Gastroesophageal sphincter (tissue), 4 donors: ENCODE measurements at regions not wholly inside any gene's neighbourhood (a gene's known extent, or its start where the extent isn't known, plus 50 kb on each side); places are given as distances from the start of the nearest gene placed in this dataset.

Source experiments
- ATAC-seq: fragments of 150-250 bp; one replicate; pipeline ENCODE4 v1.9.1; 2016; ENCODE audit warnings: mild to moderate bottlenecking, moderate library complexity
- H3K27ac ChIP-seq, 4 donors: fragments of 200-600 bp; sonication (generic) in 3 of 4; 1 replicate in 3 of 4; 2 replicates in 1 of 4; pipeline ENCODE4 v1.5.1; 2016 to 2019
- H3K27me3 ChIP-seq: fragments of 200-600 bp; sonication (generic); one replicate; pipeline ENCODE4 v1.5.1; 2019
- H3K36me3 ChIP-seq, 2 donors: fragments of 200-600 bp; sonication (generic); one replicate each; pipeline ENCODE4 v1.5.1; 2019; ENCODE audit warnings: control low read depth in 1 of 2
- H3K4me1 ChIP-seq, 3 donors: fragments of 200-600 bp; sonication (generic); 1 replicate in 2 of 3; 2 replicates in 1 of 3; pipeline ENCODE4 v1.5.1; 2016 to 2019; ENCODE audit warnings: control low read depth in 2 of 3
- H3K4me3 ChIP-seq, 2 donors: fragments of 200-600 bp; sonication (generic); one replicate each; pipeline ENCODE4 v1.5.1; 2019; ENCODE audit warnings: mild to moderate bottlenecking in 1 of 2, moderate library complexity in 1 of 2
- H3K9me3 ChIP-seq, 3 donors: fragments of 200-600 bp; sonication (generic); one replicate each; pipeline ENCODE4 v1.5.1; 2017 to 2019; ENCODE audit warnings: control low read depth in 2 of 3
- CTCF ChIP-seq, 4 experiments: fragments of 200-600 bp in 2 of 4; fragments of 450-650 bp in 2 of 4; sonication (generic) in 1 of 4; IDR thresholded peaks; one replicate each; pipeline ENCODE4 v1.5.1; 2017 to 2019; ENCODE audit warnings: antibody characterized with exemption in 4 of 4, mild to moderate bottlenecking in 2 of 4, moderate library complexity in 2 of 4
- EP300 ChIP-seq: sonication (generic); formaldehyde crosslinking; IDR thresholded peaks from one replicate; pipeline ENCODE4 v1.6.1; 2017; ENCODE audit warnings: antibody characterized with exemption, mild to moderate bottlenecking
- POLR2A ChIP-seq, 2 donors: fragments of 450-650 bp; IDR thresholded peaks; one replicate each; pipeline ENCODE4 v1.6.1; 2017; ENCODE audit warnings: antibody characterized with exemption in 2 of 2, mild to moderate bottlenecking in 2 of 2, moderate library complexity in 1 of 2
- POLR2AphosphoS5 ChIP-seq: sonication (generic); formaldehyde crosslinking; IDR thresholded peaks from one replicate; pipeline ENCODE4 v1.6.1; 2017; ENCODE audit warnings: antibody characterized with exemption
- WGBS, 2 donors: methylation state at CpG; one replicate each; pipeline ENCODE4 v1.1.5; 2018; ENCODE audit warnings: low coverage in 1 of 2; 5-methylcytosine and 5-hydroxymethylcytosine counted together

- TF ChIP-seq POLR2A (IDR thresholded peaks at IDR 0.05) (no peak), EP300 (no peak), CTCF (IDR thresholded peaks at IDR 0.05) (no peak), POLR2AphosphoS5 (no peak)
- 55 to 79% methylated on average over 7 of the region's 7 CpGs for WGBS, 2 donors
- Histone ChIP-seq H3K36me3 (no peaks in the 10 kb centered on the region), H3K4me3 (no peak overlapping the region), H3K27me3 (peaks cover 13% of the 10 kb centered on the region), H3K9me3 (no peaks in the 10 kb centered on the region), H3K27ac (no peak overlapping the region), H3K4me1 (peaks cover 0 to 7% (median 5%) of the 10 kb centered on the region in 3 donors)
- ATAC-seq: no peak
These were observed 196.8 kb upstream of the LEF1 start for GRCh38 chr4:108365551-108365950.

GRCh38 chr4:108361886-108362285 is 193.2 kb upstream of the LEF1 start:
- Histone ChIP-seq H3K9me3 (no peaks in the 10 kb centered on the region), H3K36me3 (no peaks in the 10 kb centered on the region), H3K4me1 (peaks cover 0 to 7% (median 6%) of the 10 kb centered on the region in 3 donors), H3K4me3 (no peak overlapping the region), H3K27ac (no peak overlapping the region), H3K27me3 (no peaks in the 10 kb centered on the region)
- ATAC-seq: no peak
- TF ChIP-seq POLR2AphosphoS5 (no peak), CTCF (IDR thresholded peaks at IDR 0.05) (no peak), EP300 (no peak), POLR2A (IDR thresholded peaks at IDR 0.05) (no peak)
- 97 to 100% methylated on average over 1 to 3 of the region's 3 CpGs for WGBS, 2 donors

- TF ChIP-seq POLR2A (IDR thresholded peaks at IDR 0.05) (no peak), POLR2AphosphoS5 (no peak), CTCF (IDR thresholded peaks at IDR 0.05) (no peak), EP300 (no peak)
- no peak for ATAC-seq
- peaks cover 0 to 7% (median 6%) of the 10 kb centered on the region in 3 donors for H3K4me1 ChIP-seq
- no peak overlapping the region for H3K27ac ChIP-seq
- H3K27me3 ChIP-seq: no peaks in the 10 kb centered on the region
- no peaks in the 10 kb centered on the region for H3K9me3 ChIP-seq
- 13 to 82% methylated on average over 2 of the region's 2 CpGs for WGBS, 2 donors
- H3K36me3 ChIP-seq: no peaks in the 10 kb centered on the region
- no peak overlapping the region for H3K4me3 ChIP-seq
These were observed 192.7 kb upstream of the LEF1 start for GRCh38 chr4:108361446-108361820.

- no peak overlapping the region for H3K27ac ChIP-seq
- 13 to 29% methylated on average over 2 to 5 of the region's 12 CpGs for WGBS, 2 donors
- no peaks in the 10 kb centered on the region for H3K36me3 ChIP-seq
- peaks cover 0 to 7% (median 6%) of the 10 kb centered on the region in 3 donors for H3K4me1 ChIP-seq
- no peaks in the 10 kb centered on the region for H3K9me3 ChIP-seq
- no peak overlapping the region for H3K4me3 ChIP-seq
- H3K27me3 ChIP-seq: no peaks in the 10 kb centered on the region
- ATAC-seq: no peak
- TF ChIP-seq POLR2A (IDR thresholded peaks at IDR 0.05): no peak
- no peak for TF ChIP-seq CTCF (IDR thresholded peaks at IDR 0.05)
- no peak for TF ChIP-seq EP300
- no peak for TF ChIP-seq POLR2AphosphoS5
These were observed 192.2 kb upstream of the LEF1 start for GRCh38 chr4:108360754-108361445.

- TF ChIP-seq POLR2A (IDR thresholded peaks at IDR 0.05) (no peak), EP300 (no peak), CTCF (IDR thresholded peaks at IDR 0.05) (no peak), POLR2AphosphoS5 (no peak)
- no peak overlapping the region for H3K4me3 ChIP-seq
- no peak for ATAC-seq
- no peaks in the 10 kb centered on the region for H3K36me3 ChIP-seq
- H3K27ac ChIP-seq: no peak overlapping the region
- 60 to 81% methylated on average over 1 to 8 of the region's 10 CpGs for WGBS, 2 donors
- H3K27me3 ChIP-seq: no peaks in the 10 kb centered on the region
- peaks cover 0 to 7% (median 6%) of the 10 kb centered on the region in 3 donors for H3K4me1 ChIP-seq
- H3K9me3 ChIP-seq: no peaks in the 10 kb centered on the region
These were observed 191.4 kb upstream of the LEF1 start for GRCh38 chr4:108359986-108360681.
